IPS-20b (cell line): ENCODE measurements at regions not wholly inside any gene's neighbourhood (a gene's known extent, or its start where the extent isn't known, plus 50 kb on each side); places are given as distances from the start of the nearest gene placed in this dataset.

ENCODE experiments used
- H3K27ac ChIP-seq: one replicate; pipeline ENCODE4 v1.5.1; 2013; ENCODE audit warnings: low read length
- H3K27me3 ChIP-seq: 2 replicates; pipeline ENCODE4 v1.6.1; 2013; ENCODE audit warnings: mild to moderate bottlenecking, low read length, inconsistent platforms; ENCODE audit not compliant: insufficient read depth
- H3K36me3 ChIP-seq: 2 replicates; pipeline ENCODE4 v1.6.1; 2013; ENCODE audit warnings: low read depth, mild to moderate bottlenecking, inconsistent platforms, low read length, moderate library complexity; ENCODE audit not compliant: insufficient read depth
- H3K4me1 ChIP-seq: 2 replicates; pipeline ENCODE4 v1.6.1; 2013; ENCODE audit warnings: mild to moderate bottlenecking, control low read depth, inconsistent platforms, low read length, moderate library complexity; ENCODE audit not compliant: insufficient read depth
- H3K4me3 ChIP-seq: 2 replicates; pipeline ENCODE4 v1.5.1; 2013; ENCODE audit warnings: mild to moderate bottlenecking, low read length, inconsistent platforms
- H3K9ac ChIP-seq: 2 replicates; pipeline ENCODE4 v1.6.1; 2013; ENCODE audit warnings: low read depth, mild to moderate bottlenecking, inconsistent platforms, low read length, moderate library complexity
- H3K9me3 ChIP-seq: 2 replicates; pipeline ENCODE4 v1.6.1; 2013; ENCODE audit warnings: mild to moderate bottlenecking, low read depth, low read length, inconsistent platforms; ENCODE audit not compliant: insufficient read depth

- Histone ChIP-seq H3K9ac (no peak overlapping the region), H3K4me1 (peaks cover 6% of the 10 kb centered on the region; the same call in 1 of the 2 replicates), H3K9me3 (no peaks in the 10 kb centered on the region), H3K36me3 (no peaks in the 10 kb centered on the region), H3K4me3 (no peak overlapping the region), H3K27ac (no peak overlapping the region), H3K27me3 (no peaks in the 10 kb centered on the region)
Observed at GRCh38 chr3:59481776-59482400, 432.1 kb upstream of the CFAP20DC start.

DNA sequence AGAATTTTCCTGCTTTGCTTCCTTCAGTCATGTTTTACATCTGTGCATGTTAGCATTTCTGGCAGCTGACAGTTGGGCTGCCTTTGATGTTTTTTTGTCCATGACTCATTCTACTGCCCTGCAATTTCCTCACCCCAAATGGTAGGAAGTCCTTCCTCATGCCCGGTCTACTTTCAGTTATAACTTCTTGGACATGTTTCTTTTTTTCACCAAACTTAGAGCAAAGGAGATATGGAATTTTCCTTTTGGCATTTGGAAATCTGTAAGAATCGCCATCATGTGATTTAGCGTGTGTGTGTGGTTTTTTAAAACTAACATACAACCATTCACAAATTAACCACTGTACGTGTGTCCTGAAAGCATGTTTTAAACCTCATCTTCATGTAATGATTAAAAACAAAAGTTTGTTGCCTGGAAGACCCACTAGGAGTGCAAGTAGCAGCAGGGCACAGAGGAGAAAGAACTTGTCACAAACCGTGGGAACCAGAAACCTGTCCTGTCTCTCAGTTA, 430.7 kb upstream of the CFAP20DC start:
- no peak overlapping the region for H3K4me3 ChIP-seq
- H3K27ac ChIP-seq: no peak overlapping the region
- no peaks in the 10 kb centered on the region for H3K4me1 ChIP-seq
- H3K27me3 ChIP-seq: no peaks in the 10 kb centered on the region
- H3K9ac ChIP-seq: no peak overlapping the region
- no peaks in the 10 kb centered on the region for H3K9me3 ChIP-seq
- H3K36me3 ChIP-seq: no peaks in the 10 kb centered on the region

- Histone ChIP-seq H3K27me3 (no peaks in the 10 kb centered on the region), H3K36me3 (no peaks in the 10 kb centered on the region), H3K4me1 (no peaks in the 10 kb centered on the region), H3K4me3 (no peak overlapping the region), H3K9me3 (peaks cover 6% of the 10 kb centered on the region), H3K27ac (no peak overlapping the region), H3K9ac (no peak overlapping the region)
Observed at GRCh38 chr3:59473636-59474035, 423.8 kb upstream of the CFAP20DC start.

- Histone ChIP-seq H3K27ac (no peak overlapping the region), H3K4me3 (no peak overlapping the region), H3K36me3 (no peaks in the 10 kb centered on the region), H3K9ac (no peak overlapping the region), H3K9me3 (peaks cover 6% of the 10 kb centered on the region), H3K27me3 (no peaks in the 10 kb centered on the region), H3K4me1 (no peaks in the 10 kb centered on the region)
Observed at GRCh38 chr3:59472541-59472940, 422.7 kb upstream of the CFAP20DC start.

DNA sequence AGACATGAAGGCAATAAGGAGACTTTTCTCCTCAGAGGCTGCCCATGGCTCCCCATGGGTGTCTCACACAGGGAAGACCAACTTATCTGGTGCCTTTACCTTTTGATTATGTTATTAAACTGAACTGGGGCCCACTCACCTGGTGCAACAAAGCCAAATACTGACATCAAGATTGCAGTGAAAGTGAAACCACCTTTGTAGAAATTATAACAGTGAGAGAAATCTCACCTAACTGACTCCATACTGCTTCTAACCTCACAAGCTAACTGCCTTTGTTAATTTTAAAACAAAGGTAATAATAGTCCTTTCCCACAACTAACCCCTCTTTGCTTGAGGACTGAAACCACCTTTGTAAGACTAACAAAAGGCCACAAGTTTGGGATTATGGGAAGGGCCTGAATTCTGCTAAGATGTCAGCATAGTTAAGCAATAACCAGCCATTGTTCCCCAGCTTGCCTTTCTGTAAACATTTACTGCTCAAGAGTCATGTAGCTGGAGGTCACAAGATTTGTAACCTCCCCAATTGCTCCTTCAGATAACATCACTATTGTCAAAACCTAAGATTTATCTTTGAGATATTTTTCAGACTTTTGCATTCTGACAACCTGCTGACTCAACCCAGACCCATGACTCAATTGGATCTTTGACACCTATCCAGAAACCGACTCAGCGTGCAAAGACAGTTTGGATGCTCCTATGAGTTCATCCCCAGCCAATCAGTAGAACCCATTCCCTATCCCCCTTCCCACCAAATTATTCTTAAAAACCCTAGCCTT, 420.3 kb upstream of the CFAP20DC start:
- H3K4me3 ChIP-seq: no peak overlapping the region
- H3K27me3 ChIP-seq: no peaks in the 10 kb centered on the region
- no peaks in the 10 kb centered on the region for H3K36me3 ChIP-seq
- no peak overlapping the region for H3K9ac ChIP-seq
- H3K4me1 ChIP-seq: no peaks in the 10 kb centered on the region
- no peak overlapping the region for H3K27ac ChIP-seq
- peaks cover 6% of the 10 kb centered on the region for H3K9me3 ChIP-seq

- Histone ChIP-seq H3K4me3 (no peak overlapping the region), H3K36me3 (no peaks in the 10 kb centered on the region), H3K9me3 (peaks cover 6% of the 10 kb centered on the region), H3K4me1 (no peaks in the 10 kb centered on the region), H3K9ac (no peak overlapping the region), H3K27me3 (no peaks in the 10 kb centered on the region), H3K27ac (no peak overlapping the region)
Observed at GRCh38 chr3:59467476-59467875, 417.7 kb upstream of the CFAP20DC start.

- Histone ChIP-seq H3K36me3 (no peaks in the 10 kb centered on the region), H3K9me3 (no peaks in the 10 kb centered on the region; the same call in 1 of the 2 replicates), H3K9ac (no peak overlapping the region), H3K27ac (no peak overlapping the region), H3K27me3 (no peaks in the 10 kb centered on the region), H3K4me1 (no peaks in the 10 kb centered on the region), H3K4me3 (no peak overlapping the region)
Observed at GRCh38 chr3:59464187-59464586, 414.4 kb upstream of the CFAP20DC start.

DNA sequence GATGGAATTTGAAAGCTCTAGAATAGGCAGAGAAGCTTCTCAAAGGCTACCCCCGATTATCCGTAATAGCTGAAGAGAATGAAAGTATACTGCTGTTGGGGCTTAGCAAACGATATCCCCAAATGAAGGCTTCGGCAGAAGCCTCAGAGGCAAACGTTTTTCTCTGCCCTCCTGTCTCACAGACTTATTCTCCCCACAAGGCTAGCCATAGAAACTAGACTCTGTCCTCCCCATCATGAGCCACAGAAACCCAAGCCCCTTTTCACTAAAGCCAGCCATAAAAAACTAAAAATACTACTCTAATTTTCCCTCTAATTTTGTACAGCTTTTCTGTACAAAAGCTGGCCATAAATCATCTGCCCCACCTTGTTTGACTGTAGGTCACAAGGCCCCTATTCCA, 413.4 kb upstream of the CFAP20DC start:
- Histone ChIP-seq H3K9me3 (no peaks in the 10 kb centered on the region; the same call in 1 of the 2 replicates), H3K4me1 (no peaks in the 10 kb centered on the region), H3K4me3 (no peak overlapping the region), H3K9ac (no peak overlapping the region), H3K27me3 (no peaks in the 10 kb centered on the region), H3K36me3 (no peaks in the 10 kb centered on the region), H3K27ac (no peak overlapping the region)

DNA sequence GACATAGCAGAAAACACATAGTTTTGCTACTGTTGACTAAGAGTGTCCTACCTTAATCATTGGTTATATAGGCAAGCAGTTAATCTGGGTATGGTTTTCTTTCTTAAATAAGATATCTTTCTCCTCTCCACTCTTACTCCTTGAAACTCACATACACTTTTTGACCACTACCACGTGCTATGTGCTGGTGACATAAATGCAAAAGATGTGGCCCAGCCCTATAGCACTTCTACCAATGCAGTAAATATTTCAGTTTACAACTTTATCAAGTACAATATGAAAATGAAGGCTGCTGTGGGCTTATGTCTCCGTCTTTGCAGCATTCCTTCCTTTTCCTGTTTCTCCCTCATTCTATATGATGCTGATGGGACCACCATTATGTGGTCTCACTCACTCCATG, 410.2 kb upstream of the CFAP20DC start:
- Histone ChIP-seq H3K27ac (no peak overlapping the region), H3K27me3 (no peaks in the 10 kb centered on the region), H3K4me3 (no peak overlapping the region), H3K4me1 (no peaks in the 10 kb centered on the region), H3K9me3 (no peaks in the 10 kb centered on the region; the same call in 1 of the 2 replicates), H3K9ac (no peak overlapping the region), H3K36me3 (no peaks in the 10 kb centered on the region)

DNA sequence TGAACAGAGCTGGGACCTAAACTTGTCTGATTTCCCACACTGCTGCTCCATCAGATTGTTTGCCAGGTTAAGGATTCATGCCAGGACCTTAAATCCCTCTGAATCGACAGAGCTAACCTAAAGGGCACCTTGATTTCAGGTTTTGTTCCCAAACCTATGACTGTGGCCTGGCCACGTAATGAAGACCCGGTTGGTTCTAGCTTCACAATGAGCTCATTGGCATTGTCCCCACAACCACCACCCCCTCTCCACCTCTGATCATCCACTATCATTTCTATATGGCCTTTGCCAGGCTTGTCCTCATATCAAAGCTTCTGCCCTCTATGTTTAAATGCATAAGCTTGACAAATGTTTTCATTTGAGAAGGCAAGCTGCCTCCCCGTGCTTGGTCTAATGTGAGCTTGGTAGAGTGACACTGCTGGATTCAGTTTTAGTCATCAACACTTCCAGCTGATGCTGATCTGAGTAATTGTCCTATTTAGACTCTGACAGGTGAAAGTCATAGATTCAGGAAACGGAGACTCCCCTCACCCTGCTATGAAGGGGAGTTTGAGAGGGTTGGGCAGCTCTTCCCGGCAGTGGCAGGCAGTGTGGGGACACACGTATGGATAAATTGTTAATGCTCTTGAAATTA, 407.1 kb upstream of the CFAP20DC start:
- Histone ChIP-seq H3K27ac (no peak overlapping the region), H3K9me3 (no peaks in the 10 kb centered on the region; the same call in 1 of the 2 replicates), H3K27me3 (no peaks in the 10 kb centered on the region), H3K9ac (no peak overlapping the region), H3K4me1 (no peaks in the 10 kb centered on the region), H3K4me3 (no peak overlapping the region), H3K36me3 (no peaks in the 10 kb centered on the region)

- Histone ChIP-seq H3K9me3 (no peaks in the 10 kb centered on the region), H3K27me3 (no peaks in the 10 kb centered on the region), H3K27ac (no peak overlapping the region), H3K4me3 (no peak overlapping the region), H3K4me1 (no peaks in the 10 kb centered on the region), H3K36me3 (no peaks in the 10 kb centered on the region), H3K9ac (no peak overlapping the region)
Observed at GRCh38 chr3:59451800-59452746, 402.2 kb upstream of the CFAP20DC start.
